IMR-90 (cell line): ENCODE measurements at regions not wholly inside any gene's neighbourhood (a gene's known extent, or its start where the extent isn't known, plus 50 kb on each side); places are given as distances from the start of the nearest gene placed in this dataset.

ENCODE experiments used
- ATAC-seq: fragments of 200-7000 bp; cut with Tn5 transposase; 2 replicates; pipeline ENCODE4 v1.9.1; 2020; ENCODE audit warnings: low read depth, mild to moderate bottlenecking, moderate library complexity
- BruUV-seq: library from RNA; stranded (reverse); fragments of 400-500 nt; replicated peaks from 2 replicates; lab custom pipeline; 2021; lab: Mats Ljungman, UMichigan
- CTCF ChIA-PET: fragments of 300-600 bp; formaldehyde crosslinking; extraction: SDS; loops from one replicate; lab custom pipeline; 2021; ENCODE audit warnings: antibody characterized with exemption; lab: Yijun Ruan, JAX
- POLR2A ChIA-PET: fragments of 300-600 bp; sonication (Branson Sonifier 250); formaldehyde crosslinking; loops from one replicate; lab custom pipeline; 2022; ENCODE audit warnings: antibody characterized with exemption; ENCODE audit not compliant: unreplicated experiment; lab: Charles Lee
- DNase-seq: peaks from one replicate; pipeline ENCODE4 v3.0.0; 2013
- H2AFZ ChIP-seq: replicated peaks from 2 replicates; pipeline ENCODE3; 2013; ENCODE audit warnings: low read length, mild to moderate bottlenecking; ENCODE audit not compliant: poor library complexity
- H2AK5ac ChIP-seq: 2 replicates; pipeline ENCODE4 v1.6.1; 2013; ENCODE audit warnings: low read depth, low read length, inconsistent platforms
- H2AK9ac ChIP-seq: replicated peaks from 2 replicates; pipeline ENCODE3; 2013; ENCODE audit warnings: mild to moderate bottlenecking, low read depth, low read length, moderate library complexity; ENCODE audit not compliant: poor library complexity
- H2BK120ac ChIP-seq: 2 replicates; pipeline ENCODE4 v1.6.1; 2013; ENCODE audit warnings: low read depth, low read length, inconsistent platforms
- H2BK15ac ChIP-seq: 3 replicates; pipeline ENCODE4 v1.6.1; 2013; ENCODE audit warnings: low read depth, low read length, inconsistent platforms
- H2BK20ac ChIP-seq: 2 replicates; pipeline ENCODE4 v1.6.1; 2013; ENCODE audit warnings: low read depth, mild to moderate bottlenecking, inconsistent platforms, low read length, moderate library complexity
- H2BK5ac ChIP-seq: 2 replicates; pipeline ENCODE4 v1.6.1; 2013; ENCODE audit warnings: mild to moderate bottlenecking, low read depth, low read length, inconsistent platforms; ENCODE audit not compliant: poor library complexity, severe bottlenecking
- H3K14ac ChIP-seq: replicated peaks from 2 replicates; pipeline ENCODE4 v1.6.1; 2013; ENCODE audit warnings: low read depth, low read length, inconsistent platforms
- H3K18ac ChIP-seq: 2 replicates; pipeline ENCODE4 v1.6.1; 2013; ENCODE audit warnings: low read depth, low read length, control low read depth
- H3K23ac ChIP-seq: 2 replicates; pipeline ENCODE4 v1.6.1; 2013; ENCODE audit warnings: low read depth, low read length, inconsistent platforms
- H3K27ac ChIP-seq: 2 replicates; pipeline ENCODE4 v1.5.1; 2013; ENCODE audit warnings: mild to moderate bottlenecking, control low read depth, low read length; ENCODE audit not compliant: insufficient read depth
- H3K27me3 ChIP-seq: 2 replicates; pipeline ENCODE4 v1.6.1; 2013; ENCODE audit warnings: low read length; ENCODE audit not compliant: control insufficient read depth, insufficient read depth
- H3K36me3 ChIP-seq: 2 replicates; pipeline ENCODE4 v1.6.1; 2013; ENCODE audit warnings: low read length, mixed read lengths; ENCODE audit not compliant: control insufficient read depth, insufficient read depth
- H3K4ac ChIP-seq: 2 replicates; pipeline ENCODE4 v1.6.1; 2013; ENCODE audit warnings: low read depth, low read length, inconsistent platforms
- H3K4me1 ChIP-seq: 2 replicates; pipeline ENCODE4 v1.6.1; 2013; ENCODE audit warnings: low read length, mixed read lengths; ENCODE audit not compliant: control insufficient read depth, insufficient read depth
- H3K4me2 ChIP-seq: 2 replicates; pipeline ENCODE4 v1.6.1; 2013; ENCODE audit warnings: low read depth, mild to moderate bottlenecking, control low read depth, low read length, moderate library complexity
- H3K4me3 ChIP-seq: 2 replicates; pipeline ENCODE4 v1.5.1; 2013; ENCODE audit warnings: low read depth, mild to moderate bottlenecking, control low read depth, low read length, moderate library complexity; ENCODE audit not compliant: insufficient read depth
- H3K56ac ChIP-seq: 2 replicates; pipeline ENCODE4 v1.6.1; 2013; ENCODE audit warnings: low read length, inconsistent platforms; ENCODE audit not compliant: insufficient read depth; ENCODE audit errors: extremely low read depth
- H3K79me1 ChIP-seq, 2 experiments: 2 replicates each; pipeline ENCODE4 v1.6.1; 2013; ENCODE audit warnings: low read length in 2 of 2, inconsistent platforms in 1 of 2, low read depth in 1 of 2
- H3K9ac ChIP-seq: 2 replicates; pipeline ENCODE4 v1.6.1; 2013; ENCODE audit warnings: low read depth, low read length, control low read depth
- H3K9me1 ChIP-seq: 2 replicates; pipeline ENCODE4 v1.6.1; 2013; ENCODE audit warnings: low read length, inconsistent platforms; ENCODE audit not compliant: insufficient read depth
- H3K9me3 ChIP-seq: 2 replicates; pipeline ENCODE4 v1.6.1; 2013; ENCODE audit warnings: low read length; ENCODE audit not compliant: control insufficient read depth, insufficient read depth
- H4K20me1 ChIP-seq: 2 replicates; pipeline ENCODE4 v1.6.1; 2013; ENCODE audit warnings: low read length, inconsistent platforms; ENCODE audit not compliant: insufficient read depth
- H4K5ac ChIP-seq: 2 replicates; pipeline ENCODE4 v1.6.1; 2013; ENCODE audit warnings: mild to moderate bottlenecking, low read depth, low read length, control low read depth
- H4K8ac ChIP-seq, 2 experiments: 2 replicates each; pipeline ENCODE4 v1.6.1; 2013; ENCODE audit warnings: low read depth in 2 of 2, low read length in 2 of 2, control low read depth in 1 of 2, inconsistent platforms in 1 of 2
- H4K91ac ChIP-seq: 2 replicates; pipeline ENCODE4 v1.6.1; 2013; ENCODE audit warnings: low read depth, low read length, inconsistent platforms; ENCODE audit not compliant: insufficient read depth
- BHLHE40 ChIP-seq: fragments of 150-350 bp; IDR thresholded peaks from 2 replicates; pipeline ENCODE4 v1.6.1; 2016; ENCODE audit warnings: mild to moderate bottlenecking, low read depth, low read length
- CHD1 ChIP-seq: IDR thresholded peaks from 2 replicates; pipeline ENCODE4 v1.6.1; 2012; ENCODE audit warnings: low read depth, low read length, improper control_type of control experiment
- FOS ChIP-seq: fragments of 150-350 bp; IDR thresholded peaks from 2 replicates; pipeline ENCODE4 v1.6.1; 2016; ENCODE audit warnings: low read depth, low read length
- MAFK ChIP-seq: IDR thresholded peaks from 2 replicates; pipeline ENCODE4 v1.6.1; 2012; ENCODE audit warnings: low read depth, low read length, improper control_type of control experiment
- MAZ ChIP-seq: IDR thresholded peaks from 2 replicates; pipeline ENCODE4 v1.6.1; 2012; ENCODE audit warnings: low read depth, mild to moderate bottlenecking, low read length, improper control_type of control experiment, moderate library complexity, borderline replicate concordance
- NFE2L2 ChIP-seq: fragments of 150-350 bp; IDR thresholded peaks from 2 replicates; pipeline ENCODE4 v1.6.1; 2016; ENCODE audit warnings: low read depth, mild to moderate bottlenecking, low read length
- POLR2A ChIP-seq: IDR thresholded peaks from 2 replicates; pipeline ENCODE4 v1.6.1; 2012; ENCODE audit warnings: mild to moderate bottlenecking, low read depth, low read length
- RAD21 ChIP-seq: IDR thresholded peaks from 2 replicates; pipeline ENCODE4 v1.6.1; 2012; ENCODE audit warnings: low read length, improper control_type of control experiment
- RCOR1 ChIP-seq: IDR thresholded peaks from 2 replicates; pipeline ENCODE4 v1.6.1; 2012; ENCODE audit warnings: mild to moderate bottlenecking, low read length, improper control_type of control experiment; ENCODE audit not compliant: insufficient replicate concordance
- RFX5 ChIP-seq: IDR thresholded peaks from 2 replicates; pipeline ENCODE4 v1.8.0; 2012; ENCODE audit warnings: low read depth, mild to moderate bottlenecking, low read length, moderate library complexity
- WGBS, 2 experiments: methylation state at CpG; one replicate each; pipeline versions ENCODE4 v1.1.5 to v1.1.7; 2013; ENCODE audit warnings: missing lambda C conversion rate in 2 of 2; ENCODE audit not compliant: insufficient read length in 1 of 2; ENCODE audit errors: extremely low coverage in 2 of 2; 5-methylcytosine and 5-hydroxymethylcytosine counted together
- dilution Hi-C: fragments of 300-500 bp; cut with HindIII; formaldehyde crosslinking; loops from one replicate; pipeline ENCODE4 v1.14.3; 2018; ENCODE audit warnings: low sequenced_read_pairs; ENCODE audit not compliant: unreplicated experiment
- in situ Hi-C: fragments of 300-500 bp; cut with MboI; formaldehyde crosslinking; loops from 3 replicates; pipeline ENCODE4 v1.14.3; 2019; ENCODE audit warnings: low sequenced_read_pairs, inconsistent platforms, mixed read lengths
- intact Hi-C: fragments of 100-400 bp; cut with micrococcal nuclease; formaldehyde crosslinking; loops from 2 replicates; pipeline ENCODE4 v1.10.0; 2022
- TF ChIP-seq, protein P1 (sequence below): fragments of 150-350 bp; IDR thresholded peaks from 2 replicates; pipeline ENCODE4 v1.6.1; 2017; ENCODE audit warnings: mild to moderate bottlenecking, antibody characterized with exemption, low read length, low read depth
- TF ChIP-seq, protein P2 (sequence below): fragments of 150-350 bp; IDR thresholded peaks from 2 replicates; pipeline ENCODE4 v1.6.1; 2016; ENCODE audit warnings: low read depth, mild to moderate bottlenecking, low read length, moderate library complexity, borderline replicate concordance
- TF ChIP-seq, protein P3 (sequence below): conservative IDR thresholded peaks from 2 replicates; pipeline ENCODE4 v1.5.1; 2012; ENCODE audit warnings: mild to moderate bottlenecking, low read depth, low read length, improper control_type of control experiment

- no peak overlapping the region for H4K8ac ChIP-seq
- no peak overlapping the region for H3K56ac ChIP-seq
- no peaks in the 10 kb centered on the region for H3K36me3 ChIP-seq
- H3K14ac ChIP-seq: no peak overlapping the region
- ChIA-PET CTCF (no interaction called here), POLR2A (no interaction called here)
- no peak overlapping the region for H3K9ac ChIP-seq
- no peaks in the 10 kb centered on the region for H3K9me1 ChIP-seq
- no peak overlapping the region for H2BK20ac ChIP-seq
- no peak overlapping the region for H4K5ac ChIP-seq
- H3K9me3 ChIP-seq: no peaks in the 10 kb centered on the region
- no peak overlapping the region for H2BK5ac ChIP-seq
- H3K4me2 ChIP-seq: no peak overlapping the region
- H3K4me3 ChIP-seq: no peak overlapping the region
- H3K4ac ChIP-seq: no peak overlapping the region
- H2AK5ac ChIP-seq: no peak overlapping the region
- H2BK120ac ChIP-seq: no peak overlapping the region
- no peak overlapping the region for H4K91ac ChIP-seq
- no TSS peak for BruUV-seq
- intact Hi-C loops: no loop called here
- ATAC-seq (no peak), DNase-seq (no peak)
- 93% methylated on average over 2 of the region's 8 CpGs; no CpG with 5 or more reads in 1 of the 2 experiments for WGBS, 2 experiments
- no peak overlapping the region for H3K23ac ChIP-seq
- H3K27ac ChIP-seq: no peak overlapping the region
- no peak overlapping the region for H2AFZ ChIP-seq
- H3K27me3 ChIP-seq: peaks cover 2% of the 10 kb centered on the region; the same call in 1 of the 2 replicates
- dilution Hi-C loops: no loop called here
- H3K18ac ChIP-seq: no peak overlapping the region
- no peak overlapping the region for H2BK15ac ChIP-seq
- in situ Hi-C loops: no loop called here
- TF ChIP-seq RFX5 (no peak), MAZ (no peak), RAD21 (no peak), RCOR1 (no peak), FOS (no peak), CHD1 (no peak), NFE2L2 (no peak), BHLHE40 (no peak), POLR2A (no peak), MAFK (no peak)
- TF ChIP-seq, protein P1, sequence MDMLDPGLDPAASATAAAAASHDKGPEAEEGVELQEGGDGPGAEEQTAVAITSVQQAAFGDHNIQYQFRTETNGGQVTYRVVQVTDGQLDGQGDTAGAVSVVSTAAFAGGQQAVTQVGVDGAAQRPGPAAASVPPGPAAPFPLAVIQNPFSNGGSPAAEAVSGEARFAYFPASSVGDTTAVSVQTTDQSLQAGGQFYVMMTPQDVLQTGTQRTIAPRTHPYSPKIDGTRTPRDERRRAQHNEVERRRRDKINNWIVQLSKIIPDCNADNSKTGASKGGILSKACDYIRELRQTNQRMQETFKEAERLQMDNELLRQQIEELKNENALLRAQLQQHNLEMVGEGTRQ: no peak
- TF ChIP-seq, protein P2, sequence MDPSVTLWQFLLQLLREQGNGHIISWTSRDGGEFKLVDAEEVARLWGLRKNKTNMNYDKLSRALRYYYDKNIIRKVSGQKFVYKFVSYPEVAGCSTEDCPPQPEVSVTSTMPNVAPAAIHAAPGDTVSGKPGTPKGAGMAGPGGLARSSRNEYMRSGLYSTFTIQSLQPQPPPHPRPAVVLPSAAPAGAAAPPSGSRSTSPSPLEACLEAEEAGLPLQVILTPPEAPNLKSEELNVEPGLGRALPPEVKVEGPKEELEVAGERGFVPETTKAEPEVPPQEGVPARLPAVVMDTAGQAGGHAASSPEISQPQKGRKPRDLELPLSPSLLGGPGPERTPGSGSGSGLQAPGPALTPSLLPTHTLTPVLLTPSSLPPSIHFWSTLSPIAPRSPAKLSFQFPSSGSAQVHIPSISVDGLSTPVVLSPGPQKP: no peak
- TF ChIP-seq, protein P3, sequence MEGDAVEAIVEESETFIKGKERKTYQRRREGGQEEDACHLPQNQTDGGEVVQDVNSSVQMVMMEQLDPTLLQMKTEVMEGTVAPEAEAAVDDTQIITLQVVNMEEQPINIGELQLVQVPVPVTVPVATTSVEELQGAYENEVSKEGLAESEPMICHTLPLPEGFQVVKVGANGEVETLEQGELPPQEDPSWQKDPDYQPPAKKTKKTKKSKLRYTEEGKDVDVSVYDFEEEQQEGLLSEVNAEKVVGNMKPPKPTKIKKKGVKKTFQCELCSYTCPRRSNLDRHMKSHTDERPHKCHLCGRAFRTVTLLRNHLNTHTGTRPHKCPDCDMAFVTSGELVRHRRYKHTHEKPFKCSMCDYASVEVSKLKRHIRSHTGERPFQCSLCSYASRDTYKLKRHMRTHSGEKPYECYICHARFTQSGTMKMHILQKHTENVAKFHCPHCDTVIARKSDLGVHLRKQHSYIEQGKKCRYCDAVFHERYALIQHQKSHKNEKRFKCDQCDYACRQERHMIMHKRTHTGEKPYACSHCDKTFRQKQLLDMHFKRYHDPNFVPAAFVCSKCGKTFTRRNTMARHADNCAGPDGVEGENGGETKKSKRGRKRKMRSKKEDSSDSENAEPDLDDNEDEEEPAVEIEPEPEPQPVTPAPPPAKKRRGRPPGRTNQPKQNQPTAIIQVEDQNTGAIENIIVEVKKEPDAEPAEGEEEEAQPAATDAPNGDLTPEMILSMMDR: no peak
- no peaks in the 10 kb centered on the region for H4K20me1 ChIP-seq
- H3K4me1 ChIP-seq: no peaks in the 10 kb centered on the region
- H2AK9ac ChIP-seq: no peak overlapping the region
- H3K79me1 ChIP-seq: no peaks in the 10 kb centered on the region
Measured at GRCh38 chr7:98467570-98468312, 66.9 kb upstream of the BAIAP2L1 start.
